H1 (cell line): ENCODE measurements at regions not wholly inside any gene's neighbourhood (a gene's known extent, or its start where the extent isn't known, plus 50 kb on each side); places are given as distances from the start of the nearest gene placed in this dataset.

Experiments used
- CTCF ChIA-PET: fragments of 300-600 bp; sonication (Branson Sonifier 250); formaldehyde crosslinking; loops from one replicate; lab custom pipeline; 2021; ENCODE audit not compliant: partially characterized antibody; lab: Charles Lee
- POLR2A ChIA-PET: fragments of 300-600 bp; sonication (Branson Sonifier 250); formaldehyde crosslinking; loops from one replicate; lab custom pipeline; 2021; ENCODE audit warnings: inconsistent platforms; ENCODE audit not compliant: partially characterized antibody; lab: Charles Lee
- DNase-seq, 2 experiments: peaks; one replicate each; pipeline versions ENCODE4 v3.0.0 to v3.0.0-alpha.2; 2010 to 2022; ENCODE audit warnings: low spot score in 2 of 2, low read depth in 1 of 2, mixed read lengths in 1 of 2
- FAIRE-seq: peaks from 2 replicates; lab custom pipeline; 2011; peaks lifted over from hg19 to GRCh38; lab: Jason Lieb, UNC
- H2AFZ ChIP-seq: 2 replicates; pipeline ENCODE4 v1.8.1; 2012; ENCODE audit warnings: low read length, inconsistent platforms
- H2AK5ac ChIP-seq: 2 replicates; pipeline ENCODE4 v1.6.1; 2013; ENCODE audit warnings: low read depth, low read length
- H2BK120ac ChIP-seq: replicated peaks from 2 replicates; pipeline ENCODE3; 2013; ENCODE audit warnings: low read depth, low read length, inconsistent platforms
- H2BK12ac ChIP-seq: 2 replicates; pipeline ENCODE4 v1.6.1; 2013; ENCODE audit warnings: low read depth, low read length
- H2BK15ac ChIP-seq: 2 replicates; pipeline ENCODE4 v1.6.1; 2013; ENCODE audit warnings: low read length
- H2BK20ac ChIP-seq: 2 replicates; pipeline ENCODE4 v1.6.1; 2013; ENCODE audit warnings: low read length
- H2BK5ac ChIP-seq: 2 replicates; pipeline ENCODE4 v1.6.1; 2013; ENCODE audit warnings: low read depth, low read length
- H3K14ac ChIP-seq: 2 replicates; pipeline ENCODE4 v1.6.1; 2013; ENCODE audit warnings: inconsistent platforms; ENCODE audit not compliant: insufficient read length
- H3K18ac ChIP-seq: 2 replicates; pipeline ENCODE4 v1.6.1; 2013; ENCODE audit warnings: low read length; ENCODE audit errors: extremely low read depth
- H3K23ac ChIP-seq: 2 replicates; pipeline ENCODE4 v1.6.1; 2013; ENCODE audit warnings: inconsistent platforms; ENCODE audit not compliant: insufficient read length
- H3K23me2 ChIP-seq: 2 replicates; pipeline ENCODE4 v1.6.1; 2013; ENCODE audit warnings: low read depth, low read length
- H3K27ac ChIP-seq: 2 replicates; pipeline ENCODE4 v1.6.1; 2011; ENCODE audit warnings: low read depth, low read length, inconsistent platforms
- H3K27me3 ChIP-seq, 4 experiments: replicated peaks in 1 of 4; 1 replicate in 1 of 4; 2 replicates in 3 of 4; pipeline versions ENCODE4 v1.6.1 to v1.8.1; 2011 to 2013; ENCODE audit warnings: low read length in 3 of 4, mild to moderate bottlenecking in 3 of 4, inconsistent platforms in 2 of 4, mixed read lengths in 2 of 4, moderate library complexity in 1 of 4; ENCODE audit not compliant: control insufficient read depth in 3 of 4, insufficient read depth in 3 of 4; ENCODE audit errors: extremely low read depth in 1 of 4
- H3K36me3 ChIP-seq, 4 experiments: 2 replicates each; pipeline versions ENCODE4 v1.6.1 to v1.8.1; 2011 to 2013; ENCODE audit warnings: mild to moderate bottlenecking in 4 of 4, low read length in 3 of 4, moderate library complexity in 2 of 4, control low read depth in 1 of 4, inconsistent platforms in 1 of 4; ENCODE audit not compliant: insufficient read depth in 4 of 4, control insufficient read depth in 2 of 4
- H3K4ac ChIP-seq: replicated peaks from 2 replicates; pipeline ENCODE3; 2013; ENCODE audit warnings: low read length, low read depth, mixed read lengths, inconsistent platforms; ENCODE audit not compliant: insufficient read length
- H3K4me1 ChIP-seq, 4 experiments: replicated peaks in 1 of 4; 1 replicate in 1 of 4; 2 replicates in 3 of 4; pipeline versions ENCODE4 v1.6.1 to v1.8.1; 2011 to 2013; ENCODE audit warnings: low read length in 3 of 4, inconsistent platforms in 2 of 4, mixed read lengths in 1 of 4; ENCODE audit not compliant: insufficient read depth in 4 of 4, control insufficient read depth in 3 of 4
- H3K4me2 ChIP-seq, 2 experiments: 2 replicates each; pipeline versions ENCODE4 v1.6.1 to v1.8.1; 2011 to 2013; ENCODE audit warnings: low read depth in 2 of 2, low read length in 2 of 2, control low read depth in 1 of 2, inconsistent platforms in 1 of 2, mild to moderate bottlenecking in 1 of 2; ENCODE audit not compliant: insufficient read depth in 1 of 2
- H3K4me3 ChIP-seq, 4 experiments: fragments of 200-600, 300-600 bp in 1 of 4; sonication (generic), shearing (Covaris generic), sonication (Bioruptor Twin) in 1 of 4; 2 replicates each; pipeline versions ENCODE4 v1.5.1 to v1.8.1; 2011 to 2016; ENCODE audit warnings: low read length in 4 of 4, low read depth in 3 of 4, control low read depth in 2 of 4, inconsistent platforms in 2 of 4, mild to moderate bottlenecking in 2 of 4, mixed read lengths in 1 of 4, moderate library complexity in 1 of 4; ENCODE audit not compliant: insufficient read depth in 2 of 4; ENCODE audit errors: extremely low read depth in 1 of 4
- H3K56ac ChIP-seq: replicated peaks from 2 replicates; pipeline ENCODE3; 2013; ENCODE audit warnings: low read depth, mild to moderate bottlenecking, mixed read lengths, low read length, inconsistent platforms; ENCODE audit not compliant: insufficient read length
- H3K79me1 ChIP-seq: 2 replicates; pipeline ENCODE4 v1.6.1; 2013; ENCODE audit warnings: low read depth, low read length, control low read depth
- H3K79me2 ChIP-seq, 2 experiments: 2 replicates each; pipeline versions ENCODE4 v1.6.1 to v1.8.1; 2012 to 2013; ENCODE audit warnings: low read length in 2 of 2, mild to moderate bottlenecking in 2 of 2, inconsistent platforms in 1 of 2; ENCODE audit not compliant: insufficient read depth in 2 of 2, control insufficient read depth in 1 of 2
- H3K9ac ChIP-seq, 4 experiments: replicated peaks in 1 of 4; 1 replicate in 1 of 4; 2 replicates in 3 of 4; pipeline versions ENCODE4 v1.6.1 to v1.8.1; 2011 to 2013; ENCODE audit warnings: low read depth in 3 of 4, low read length in 3 of 4, control low read depth in 2 of 4, mild to moderate bottlenecking in 2 of 4, moderate library complexity in 2 of 4, inconsistent platforms in 1 of 4; ENCODE audit errors: extremely low read depth in 1 of 4
- H3K9me3 ChIP-seq, 2 experiments: 2 replicates each; pipeline versions ENCODE4 v1.6.1 to v1.8.1; 2012 to 2013; ENCODE audit warnings: mild to moderate bottlenecking in 2 of 2, moderate library complexity in 2 of 2, control low read depth in 1 of 2, inconsistent platforms in 1 of 2, low read depth in 1 of 2, low read length in 1 of 2, mixed read lengths in 1 of 2; ENCODE audit not compliant: insufficient read depth in 2 of 2
- H4K20me1 ChIP-seq, 2 experiments: replicated peaks in 1 of 2; 2 replicates each; pipeline versions ENCODE3 to v1.8.1; 2011 to 2013; ENCODE audit warnings: inconsistent platforms in 2 of 2, low read length in 2 of 2, mild to moderate bottlenecking in 1 of 2; ENCODE audit not compliant: insufficient read depth in 2 of 2, control insufficient read depth in 1 of 2
- H4K5ac ChIP-seq: 2 replicates; pipeline ENCODE4 v1.6.1; 2013; ENCODE audit warnings: low read length, low read depth, mixed read lengths, inconsistent platforms; ENCODE audit not compliant: insufficient read length
- H4K8ac ChIP-seq: 2 replicates; pipeline ENCODE4 v1.8.0; 2013; ENCODE audit warnings: mild to moderate bottlenecking, moderate library complexity, low read length, inconsistent platforms; ENCODE audit not compliant: insufficient read depth; ENCODE audit errors: extremely low read depth
- H4K91ac ChIP-seq: replicated peaks from 2 replicates; pipeline ENCODE3; 2013; ENCODE audit warnings: low read length, mixed read lengths, inconsistent platforms; ENCODE audit not compliant: insufficient read length
- E2F6 ChIP-seq: IDR thresholded peaks from 2 replicates; pipeline ENCODE4 v1.6.1; 2012; ENCODE audit warnings: inconsistent platforms
- FOSL1 ChIP-seq: IDR thresholded peaks from 2 replicates; pipeline ENCODE4 v1.6.1; 2011; ENCODE audit warnings: mild to moderate bottlenecking, low read depth, low read length, moderate library complexity; ENCODE audit not compliant: insufficient read depth
- GTF2F1 ChIP-seq: IDR thresholded peaks from 2 replicates; pipeline ENCODE4 v1.6.1; 2012; ENCODE audit warnings: low read depth, low read length, improper control_type of control experiment, borderline replicate concordance
- KDM1A ChIP-seq: fragments of 200-600, 300-600 bp; sonication (generic); IDR thresholded peaks from 2 replicates; pipeline ENCODE4 v1.7.1; 2016; ENCODE audit warnings: mild to moderate bottlenecking, low read length, borderline replicate concordance
- POLR2AphosphoS5 ChIP-seq: IDR thresholded peaks from 2 replicates; pipeline ENCODE4 v1.6.1; 2011; ENCODE audit warnings: low read depth, low read length
- RFX5 ChIP-seq: IDR thresholded peaks from 2 replicates; pipeline ENCODE4 v1.6.1; 2011; ENCODE audit warnings: low read depth, low read length, improper control_type of control experiment, borderline replicate concordance
- TCF12 ChIP-seq: IDR thresholded peaks from 2 replicates; pipeline ENCODE4 v1.6.1; 2011; ENCODE audit warnings: low read depth, mild to moderate bottlenecking, low read length
- TEAD4 ChIP-seq: IDR thresholded peaks from 2 replicates; pipeline ENCODE4 v1.6.1; 2012; ENCODE audit warnings: low read depth, low read length, inconsistent platforms, mixed read lengths
- WGBS, 2 experiments: shearing (Covaris generic) in 1 of 2; methylation state at CpG; one replicate each; pipeline versions ENCODE4 v1.1.6 to v1.1.7; 2013 to 2015; ENCODE audit warnings: low lambda C conversion rate in 2 of 2, mixed read lengths in 2 of 2, inconsistent platforms in 1 of 2, low coverage in 1 of 2, missing lambda C conversion rate in 1 of 2; ENCODE audit not compliant: insufficient replicate concordance in 2 of 2, insufficient coverage in 1 of 2, insufficient read length in 1 of 2; ENCODE audit errors: extremely low coverage in 1 of 2, missing lambda C conversion rate in 1 of 2; 5-methylcytosine and 5-hydroxymethylcytosine counted together

- Histone ChIP-seq H2BK15ac (no peak overlapping the region), H2BK5ac (no peak overlapping the region), H3K14ac (no peak overlapping the region), H3K23ac (no peak overlapping the region), H3K79me1 (no peaks in the 10 kb centered on the region), H2BK120ac (no peak overlapping the region), H3K4me1 (no peaks in the 10 kb centered on the region), H3K79me2 (no peaks in the 10 kb centered on the region), H2BK12ac (no peak overlapping the region), H4K5ac (no peak overlapping the region), H4K91ac (no peak overlapping the region), H3K4me2 (no peak overlapping the region), H3K36me3 (no peaks in the 10 kb centered on the region), H3K9me3 (no peaks in the 10 kb centered on the region), H2BK20ac (no peak overlapping the region), H4K20me1 (no peaks in the 10 kb centered on the region), H2AK5ac (no peak overlapping the region), H3K4me3 (no peak overlapping the region), H3K56ac (no peak overlapping the region), H3K23me2 (no peaks in the 10 kb centered on the region), H3K27me3 (no peaks in the 10 kb centered on the region), H3K27ac (no peak overlapping the region), H4K8ac (no peak overlapping the region), H3K18ac (no peak overlapping the region), H3K4ac (no peak overlapping the region), H2AFZ (no peak overlapping the region), H3K9ac (no peak overlapping the region)
- FAIRE-seq: no peak
- 86% methylated on average over 4 of the region's 4 CpGs; no CpG with 5 or more reads in 1 of the 2 experiments for WGBS, 2 experiments
- TF ChIP-seq POLR2AphosphoS5 (no peak), TCF12 (no peak), FOSL1 (no peak), KDM1A (no peak), E2F6 (no peak), RFX5 (no peak), GTF2F1 (no peak), TEAD4 (no peak)
- ChIA-PET CTCF (interaction anchor here (0.9 kb wide), 1 partner anchor 8 kb away, joined by 3 read pairs; no protein-coding TSS in a partner anchor), POLR2A (no interaction called here)
- DNase-seq: no peak
Observed at GRCh38 chr20:48035961-48036731, 250.9 kb upstream of the SULF2 start.
